T-cell (primary cell): ENCODE measurements at regions not wholly inside any gene's neighbourhood (a gene's known extent, or its start where the extent isn't known, plus 50 kb on each side); places are given as distances from the start of the nearest gene placed in this dataset.

Experiments used
- ATAC-seq, 4 experiments: fragments of 200-7000 bp in 3 of 4; fragments of 150-1000 bp in 1 of 4; cut with Tn5 transposase; replicated peaks in 1 of 4; 1 replicate in 3 of 4; 2 replicates in 1 of 4; pipeline ENCODE4 v1.10.0; 2021; ENCODE audit warnings: moderate library complexity in 3 of 4, mild to moderate bottlenecking in 2 of 4, moderate number of reproducible peaks in 1 of 4
- CTCF ChIA-PET, 2 donors: fragments of 300-600 bp; sonication (Branson Sonifier 250); formaldehyde crosslinking; loops; one replicate each; lab custom pipeline; 2022; ENCODE audit warnings: antibody characterized with exemption in 2 of 2; lab: Charles Lee
- POLR2A ChIA-PET, 2 donors: fragments of 300-600 bp; sonication (Branson Sonifier 250); formaldehyde crosslinking; loops; one replicate each; lab custom pipeline; 2022; ENCODE audit warnings: antibody characterized with exemption in 2 of 2; lab: Charles Lee
- DNase-seq, 35 experiments: peaks; one replicate each; pipeline versions ENCODE4 v3.0.0 to v3.0.0-alpha.2; 2013 to 2023
- H3K27ac ChIP-seq: one replicate; pipeline ENCODE4 v1.5.1; 2013; ENCODE audit warnings: low read length
- H3K27me3 ChIP-seq, 2 experiments: replicated peaks in 1 of 2; 1 replicate in 1 of 2; 2 replicates in 1 of 2; pipeline versions ENCODE4 v1.6.1 to v1.7.0; 2013; ENCODE audit warnings: low read length in 1 of 2, mixed read lengths in 1 of 2; ENCODE audit not compliant: control insufficient read depth in 2 of 2, insufficient read depth in 2 of 2; ENCODE audit errors: extremely low read depth in 1 of 2
- H3K36me3 ChIP-seq, 2 donors: 1 replicate in 1 of 2; 2 replicates in 1 of 2; pipeline versions ENCODE4 v1.6.1 to v1.7.0; 2013; ENCODE audit warnings: low read length in 1 of 2; ENCODE audit not compliant: control insufficient read depth in 2 of 2, insufficient read depth in 1 of 2; ENCODE audit errors: extremely low read depth in 1 of 2
- H3K4me1 ChIP-seq, 2 experiments: 1 replicate in 1 of 2; 2 replicates in 1 of 2; pipeline versions ENCODE4 v1.6.1 to v1.7.0; 2013; ENCODE audit warnings: low read length in 2 of 2, mixed read lengths in 1 of 2; ENCODE audit not compliant: insufficient read depth in 2 of 2, control insufficient read depth in 1 of 2; ENCODE audit errors: extremely low read depth in 1 of 2
- H3K4me3 ChIP-seq, 2 donors: 1 replicate in 1 of 2; 2 replicates in 1 of 2; pipeline versions ENCODE4 v1.5.1 to v1.7.0; 2013; ENCODE audit warnings: mild to moderate bottlenecking in 2 of 2, low read length in 1 of 2, moderate library complexity in 1 of 2; ENCODE audit not compliant: control insufficient read depth in 1 of 2; ENCODE audit errors: extremely low read depth in 1 of 2
- H3K9me3 ChIP-seq: 2 replicates; pipeline ENCODE4 v1.7.0; 2013
- H3K27ac Mint-ChIP-seq, 2 donors: one replicate each; pipeline ENCODE4 v1.8.0; 2020 to 2021; ENCODE audit warnings: mild to moderate bottlenecking in 2 of 2, mixed read lengths in 2 of 2
- H3K27me3 Mint-ChIP-seq, 2 donors: one replicate each; pipeline ENCODE4 v1.8.0; 2021 to 2022; ENCODE audit warnings: mixed read lengths in 2 of 2
- H3K36me3 Mint-ChIP-seq: one replicate; pipeline ENCODE4 v1.8.0; 2021; ENCODE audit warnings: mixed read lengths
- H3K4me1 Mint-ChIP-seq, 3 donors: one replicate each; pipeline ENCODE4 v1.8.0; 2020 to 2022; ENCODE audit warnings: mixed read lengths in 3 of 3, mild to moderate bottlenecking in 1 of 3
- H3K4me3 Mint-ChIP-seq, 3 donors: one replicate each; pipeline ENCODE4 v1.8.0; 2020 to 2022; ENCODE audit warnings: mild to moderate bottlenecking in 3 of 3, mixed read lengths in 3 of 3, moderate library complexity in 3 of 3
- H3K9me3 Mint-ChIP-seq, 3 donors: one replicate each; pipeline ENCODE4 v1.8.0; 2020 to 2022; ENCODE audit warnings: mixed read lengths in 3 of 3
- WGBS: methylation state at CpG from one replicate; pipeline ENCODE4 v1.1.5; 2013; ENCODE audit warnings: missing lambda C conversion rate; ENCODE audit not compliant: insufficient coverage; 5-methylcytosine and 5-hydroxymethylcytosine counted together

GRCh38 chr16:5643855-5644531, 546.4 kb upstream of the EEF2KMT start:
- no peaks in the 10 kb centered on the region for H3K27me3 ChIP-seq
- H3K4me1 ChIP-seq, result no peaks in the 10 kb centered on the region
- no peaks in the 10 kb centered on the region for H3K36me3 Mint-ChIP-seq
- DNase-seq (no peak), ATAC-seq (no peak)
- no peak overlapping the region for H3K27ac Mint-ChIP-seq
- no peaks in the 10 kb centered on the region for H3K36me3 ChIP-seq
- no peaks in the 10 kb centered on the region for H3K4me1 Mint-ChIP-seq
- H3K9me3 Mint-ChIP-seq, result peaks cover 0 to 15% (median 11%) of the 10 kb centered on the region in 3 donors
- H3K4me3 Mint-ChIP-seq, result no peak overlapping the region
- 85% methylated on average over 5 of the region's 10 CpGs for WGBS
- ChIA-PET POLR2A (no interaction called here), CTCF (no interaction called here)
- H3K4me3 ChIP-seq, result no peak overlapping the region
- H3K9me3 ChIP-seq, result no peaks in the 10 kb centered on the region
- no peaks in the 10 kb centered on the region for H3K27me3 Mint-ChIP-seq
- H3K27ac ChIP-seq, result no peak overlapping the region

DNA sequence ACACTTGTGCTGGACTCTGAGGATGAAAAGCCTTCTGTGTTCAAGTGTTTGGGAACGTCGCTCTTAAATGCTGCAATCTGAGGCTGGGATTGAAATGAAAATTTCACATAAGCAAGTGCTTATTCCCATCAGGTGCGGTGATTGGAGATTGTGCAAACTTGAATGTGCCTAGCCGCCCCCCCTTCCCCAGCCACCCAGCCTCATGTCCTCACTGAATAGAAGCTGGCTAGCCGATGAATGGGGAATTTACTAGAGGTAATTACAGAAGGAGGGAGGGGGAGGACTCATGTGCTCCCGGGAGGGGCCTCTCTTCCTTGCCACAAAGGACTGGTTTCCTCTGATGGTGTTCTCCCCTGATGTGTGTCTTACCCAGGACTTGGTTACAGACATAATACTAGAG, 544.8 kb upstream of the EEF2KMT start:
- H3K27ac Mint-ChIP-seq, result no peak overlapping the region
- Histone ChIP-seq H3K9me3 (no peaks in the 10 kb centered on the region), H3K4me1 (no peaks in the 10 kb centered on the region), H3K27me3 (peaks cover 0 to 3% of the 10 kb centered on the region in 2 experiments), H3K27ac (no peak overlapping the region), H3K36me3 (no peaks in the 10 kb centered on the region), H3K4me3 (no peak overlapping the region)
- POLR2A ChIA-PET, result interaction anchor here in 1 of 2 donors (0.6 kb wide), 1 partner anchor 11 kb away, joined by 3 read pairs; no protein-coding TSS in a partner anchor
- no peak overlapping the region for H3K4me3 Mint-ChIP-seq
- no peaks in the 10 kb centered on the region for H3K36me3 Mint-ChIP-seq
- H3K27me3 Mint-ChIP-seq, result peaks cover 0 to 1% of the 10 kb centered on the region in 2 donors
- peaks cover 0 to 15% (median 11%) of the 10 kb centered on the region in 3 donors for H3K9me3 Mint-ChIP-seq
- CTCF ChIA-PET, result no interaction called here
- no peaks in the 10 kb centered on the region for H3K4me1 Mint-ChIP-seq
- no CpG with 5 or more reads among the region's 6 CpGs for WGBS
- ATAC-seq (no peak), DNase-seq (no peak)

GRCh38 chr16:5642011-5642410, 544.4 kb upstream of the EEF2KMT start:
- Mint-ChIP-seq H3K4me1 (no peaks in the 10 kb centered on the region), H3K27me3 (peaks cover 0 to 2% of the 10 kb centered on the region in 2 donors), H3K36me3 (no peaks in the 10 kb centered on the region), H3K27ac (no peak overlapping the region), H3K4me3 (no peak overlapping the region), H3K9me3 (peaks cover 0 to 15% (median 11%) of the 10 kb centered on the region in 3 donors)
- Histone ChIP-seq H3K9me3 (no peaks in the 10 kb centered on the region), H3K4me1 (no peaks in the 10 kb centered on the region), H3K27ac (no peak overlapping the region), H3K36me3 (no peaks in the 10 kb centered on the region), H3K4me3 (no peak overlapping the region), H3K27me3 (peaks cover 0 to 3% of the 10 kb centered on the region in 2 experiments)
- POLR2A ChIA-PET, result interaction anchor here in 1 of 2 donors (0.6 kb wide), 1 partner anchor 11 kb away, joined by 3 read pairs; no protein-coding TSS in a partner anchor
- DNase-seq, result no peak
- WGBS, result 42% methylated on average over 2 of the region's 6 CpGs
- CTCF ChIA-PET, result no interaction called here
- no peak for ATAC-seq

DNA sequence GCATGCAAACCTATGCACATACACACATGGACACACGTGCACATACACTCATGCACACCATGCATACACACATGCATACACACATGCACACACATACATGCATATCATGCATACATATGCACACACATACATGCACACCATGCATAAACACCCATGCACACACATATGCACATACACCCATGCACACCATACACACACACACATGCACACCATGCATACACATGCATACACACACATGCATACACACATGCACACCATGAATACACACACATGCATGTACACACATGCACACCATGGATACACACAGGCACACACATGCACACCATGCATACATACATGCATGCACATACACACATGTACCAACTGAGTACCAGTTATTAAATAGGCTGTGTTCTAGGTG, 543.3 kb upstream of the EEF2KMT start:
- no peaks in the 10 kb centered on the region for H3K4me1 ChIP-seq
- no peaks in the 10 kb centered on the region for H3K9me3 ChIP-seq
- ATAC-seq, result no peak
- Mint-ChIP-seq H3K27me3 (peaks cover 0 to 5% of the 10 kb centered on the region in 2 donors), H3K9me3 (peaks cover 0 to 15% (median 11%) of the 10 kb centered on the region in 3 donors), H3K36me3 (no peaks in the 10 kb centered on the region), H3K4me3 (no peak overlapping the region), H3K27ac (no peak overlapping the region), H3K4me1 (no peaks in the 10 kb centered on the region)
- no peak overlapping the region for H3K4me3 ChIP-seq
- DNase-seq, result no peak
- H3K36me3 ChIP-seq, result no peaks in the 10 kb centered on the region
- CTCF ChIA-PET, result no interaction called here
- 88% methylated on average over 1 of the region's 1 CpG for WGBS
- peaks cover 0 to 5% of the 10 kb centered on the region in 2 experiments for H3K27me3 ChIP-seq
- H3K27ac ChIP-seq, result no peak overlapping the region
- POLR2A ChIA-PET, result no interaction called here

- Mint-ChIP-seq H3K9me3 (peaks cover 0 to 15% (median 11%) of the 10 kb centered on the region in 3 donors), H3K4me3 (no peak overlapping the region), H3K36me3 (no peaks in the 10 kb centered on the region), H3K27ac (no peak overlapping the region), H3K4me1 (no peaks in the 10 kb centered on the region), H3K27me3 (peaks cover 0 to 5% of the 10 kb centered on the region in 2 donors)
- H3K4me1 ChIP-seq, result no peaks in the 10 kb centered on the region
- POLR2A ChIA-PET, result no interaction called here
- no peak for DNase-seq
- 78% methylated on average over 3 of the region's 3 CpGs for WGBS
- H3K27ac ChIP-seq, result no peak overlapping the region
- no peak overlapping the region for H3K4me3 ChIP-seq
- H3K36me3 ChIP-seq, result no peaks in the 10 kb centered on the region
- no peak for ATAC-seq
- CTCF ChIA-PET, result no interaction called here
- peaks cover 0 to 5% of the 10 kb centered on the region in 2 experiments for H3K27me3 ChIP-seq
- H3K9me3 ChIP-seq, result no peaks in the 10 kb centered on the region
These were observed 541.9 kb upstream of the EEF2KMT start for GRCh38 chr16:5639531-5639930.

DNA sequence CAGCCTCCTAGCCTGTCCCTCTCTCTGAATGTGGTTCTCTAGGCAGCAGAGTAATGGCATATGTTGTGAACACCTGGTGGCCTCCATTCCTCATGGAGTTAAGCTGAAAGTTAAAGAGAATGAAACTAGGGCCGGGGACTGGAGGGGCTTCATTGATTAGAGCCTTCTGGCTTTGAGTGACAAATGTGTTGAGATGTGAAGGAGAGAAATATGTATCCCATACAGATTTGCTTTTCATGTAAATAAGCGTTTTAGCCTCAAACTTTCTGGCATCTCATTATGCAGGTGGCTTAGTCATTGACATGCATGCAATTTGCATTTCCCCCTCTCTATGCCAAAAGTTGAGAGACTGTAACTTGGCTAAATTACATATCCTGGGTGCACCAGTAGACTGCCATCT, 537.7 kb upstream of the EEF2KMT start:
- Histone ChIP-seq H3K4me1 (no peaks in the 10 kb centered on the region), H3K4me3 (no peak overlapping the region), H3K36me3 (no peaks in the 10 kb centered on the region), H3K27ac (no peak overlapping the region), H3K27me3 (peaks cover 0 to 7% of the 10 kb centered on the region in 2 experiments), H3K9me3 (no peaks in the 10 kb centered on the region)
- Mint-ChIP-seq H3K4me3 (no peak overlapping the region), H3K27ac (no peak overlapping the region), H3K27me3 (peaks cover 0 to 5% of the 10 kb centered on the region in 2 donors), H3K36me3 (no peaks in the 10 kb centered on the region), H3K4me1 (no peaks in the 10 kb centered on the region), H3K9me3 (peaks cover 0 to 9% (median 0%) of the 10 kb centered on the region in 3 donors)
- no peak for DNase-seq
- WGBS, result 65% methylated on average over 2 of the region's 2 CpGs
- no peak for ATAC-seq
- ChIA-PET CTCF (no interaction called here), POLR2A (no interaction called here)
